ENCODE measurements at regions not wholly inside any gene's neighbourhood (a gene's known extent, or its start where the extent isn't known, plus 50 kb on each side); places are given as distances from the start of the nearest gene placed in this dataset.

GRCh38 chr4:32745351-32745750, 2025.2 kb downstream of the PCDH7 start:
- TF ChIP-seq POLR2A (IDR thresholded peaks at IDR 0.05; ENCODE audit: borderline replicate concordance, extremely low read depth, insufficient read depth, insufficient read length) (no peak), CTCF (IDR thresholded peaks at IDR 0.05 in 2 of 3, conservative IDR thresholded peaks at IDR 0.05 in 1 of 3; ENCODE audit: borderline replicate concordance in 1 of 3, insufficient read depth in 1 of 3, low read depth in 2 of 3, low read length in 2 of 3) (no peak), EZH2phosphoT487 (IDR thresholded peaks at IDR 0.05; ENCODE audit: borderline replicate concordance) (no peak), RAD21 (IDR thresholded peaks at IDR 0.05; ENCODE audit: low read depth) (no peak), YY1 (IDR thresholded peaks at IDR 0.05; ENCODE audit: extremely low read depth, insufficient replicate concordance, low read depth, low read length) (no peak), POLR2AphosphoS5 (IDR thresholded peaks at IDR 0.05; ENCODE audit: low read depth, low read length) (no peak)

Measured in HCT116 (cell line).